ENCODE measurements at regions not wholly inside any gene's neighbourhood (a gene's known extent, or its start where the extent isn't known, plus 50 kb on each side); places are given as distances from the start of the nearest gene placed in this dataset.

DNA sequence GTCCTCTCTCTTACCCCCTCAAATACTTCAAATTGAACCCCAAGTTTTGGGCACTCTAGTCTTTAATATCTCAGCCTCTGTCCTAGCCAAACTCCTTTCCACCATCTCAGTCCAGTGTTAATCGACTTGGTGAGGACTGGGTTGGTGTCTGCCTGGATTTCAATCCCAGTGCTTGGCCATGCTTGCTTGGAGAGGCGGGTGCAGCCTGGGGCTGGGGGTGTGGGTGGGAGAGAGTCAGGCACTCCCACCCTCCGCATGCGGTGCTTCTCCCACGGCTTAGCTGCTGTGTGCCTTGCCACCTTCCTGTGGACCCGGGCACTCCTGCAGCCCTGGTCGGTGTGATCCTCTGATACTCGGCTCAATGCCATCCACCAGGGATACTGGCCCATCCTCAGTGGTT is 220.8 kb upstream of the HDAC4 start:
- Histone ChIP-seq H3K4me3 (no peak overlapping the region), H3K4me1 (replicated peaks) (no peaks in the 10 kb centered on the region), H3K27me3 (replicated peaks; ENCODE audit: insufficient read depth) (no peaks in the 10 kb centered on the region), H3K9me3 (no peaks in the 10 kb centered on the region), H3K36me3 (no peaks in the 10 kb centered on the region), H3K27ac (no peak overlapping the region)
- WGBS = 88% methylated on average over 8 of the region's 8 CpGs
- no peak for DNase-seq (ENCODE audit: low spot score)
- intact Hi-C loops (cut with DNase I) = no loop called here
- TF ChIP-seq, protein P1, sequence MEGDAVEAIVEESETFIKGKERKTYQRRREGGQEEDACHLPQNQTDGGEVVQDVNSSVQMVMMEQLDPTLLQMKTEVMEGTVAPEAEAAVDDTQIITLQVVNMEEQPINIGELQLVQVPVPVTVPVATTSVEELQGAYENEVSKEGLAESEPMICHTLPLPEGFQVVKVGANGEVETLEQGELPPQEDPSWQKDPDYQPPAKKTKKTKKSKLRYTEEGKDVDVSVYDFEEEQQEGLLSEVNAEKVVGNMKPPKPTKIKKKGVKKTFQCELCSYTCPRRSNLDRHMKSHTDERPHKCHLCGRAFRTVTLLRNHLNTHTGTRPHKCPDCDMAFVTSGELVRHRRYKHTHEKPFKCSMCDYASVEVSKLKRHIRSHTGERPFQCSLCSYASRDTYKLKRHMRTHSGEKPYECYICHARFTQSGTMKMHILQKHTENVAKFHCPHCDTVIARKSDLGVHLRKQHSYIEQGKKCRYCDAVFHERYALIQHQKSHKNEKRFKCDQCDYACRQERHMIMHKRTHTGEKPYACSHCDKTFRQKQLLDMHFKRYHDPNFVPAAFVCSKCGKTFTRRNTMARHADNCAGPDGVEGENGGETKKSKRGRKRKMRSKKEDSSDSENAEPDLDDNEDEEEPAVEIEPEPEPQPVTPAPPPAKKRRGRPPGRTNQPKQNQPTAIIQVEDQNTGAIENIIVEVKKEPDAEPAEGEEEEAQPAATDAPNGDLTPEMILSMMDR (IDR thresholded peaks at IDR 0.05) = no peak
- TF ChIP-seq POLR2A (IDR thresholded peaks at IDR 0.05) (no peak), POLR2AphosphoS5 (IDR thresholded peaks at IDR 0.05) (no peak)

DNA sequence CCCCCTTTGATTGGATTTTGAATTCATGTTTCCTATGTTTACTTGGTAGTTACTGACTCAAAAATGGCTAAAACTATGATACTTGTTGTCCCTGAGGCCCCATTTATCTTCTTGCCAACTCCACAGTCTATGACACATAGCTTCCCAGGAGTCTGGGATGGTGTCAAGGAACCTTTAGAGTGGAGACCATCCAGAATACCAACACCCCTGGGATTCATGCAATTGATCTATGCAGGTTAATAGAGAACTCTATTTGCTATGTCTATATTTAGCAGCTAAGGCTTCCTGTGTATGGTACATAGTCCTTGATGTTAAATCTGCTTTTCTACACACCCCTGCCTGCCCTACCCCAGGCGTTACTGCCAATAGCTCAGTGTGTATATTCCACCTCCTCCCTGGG is 218.5 kb upstream of the HDAC4 start:
- H3K4me3 ChIP-seq = no peak overlapping the region
- no peak for DNase-seq (ENCODE audit: low spot score)
- intact Hi-C loops (cut with DNase I) = no loop called here

DNA sequence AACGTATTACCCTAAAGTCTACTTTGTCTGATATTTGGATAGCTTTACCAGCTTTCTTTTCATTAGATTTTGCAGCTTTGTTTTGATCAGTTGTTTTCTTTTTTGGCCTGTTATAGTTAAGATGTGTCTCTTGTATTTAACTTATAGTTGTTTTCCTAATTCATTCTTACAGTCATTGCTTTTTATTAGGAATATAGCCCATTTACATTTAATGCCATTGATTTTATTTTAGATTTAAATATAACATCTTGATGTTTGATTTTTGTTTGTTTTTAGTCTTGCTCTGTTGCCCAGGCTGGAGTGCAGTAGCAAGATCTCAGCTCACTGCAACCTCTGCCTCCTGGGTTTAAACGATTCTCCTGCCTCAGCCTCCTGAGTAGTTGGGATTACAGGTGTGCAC is 215.9 kb upstream of the HDAC4 start:
- Histone ChIP-seq H3K9me3 (no peaks in the 10 kb centered on the region), H3K27ac (no peak overlapping the region), H3K4me1 (replicated peaks) (no peaks in the 10 kb centered on the region), H3K27me3 (replicated peaks; ENCODE audit: insufficient read depth) (no peaks in the 10 kb centered on the region), H3K36me3 (no peaks in the 10 kb centered on the region), H3K4me3 (no peak overlapping the region)
- DNase-seq (ENCODE audit: low spot score) = no peak
- TF ChIP-seq, protein P1 (IDR thresholded peaks at IDR 0.05) = no peak
- TF ChIP-seq POLR2AphosphoS5 (IDR thresholded peaks at IDR 0.05) = no peak
- TF ChIP-seq POLR2A (IDR thresholded peaks at IDR 0.05) = no peak
- intact Hi-C loops (cut with DNase I) = no loop called here
- 71% methylated on average over 2 of the region's 2 CpGs for WGBS

More for the DNA sequence above, 218.5 kb upstream of the HDAC4 start:
- no peaks in the 10 kb centered on the region for H3K4me1 ChIP-seq (replicated peaks)
- H3K36me3 ChIP-seq = no peaks in the 10 kb centered on the region
- 91% methylated on average over 1 of the region's 1 CpG for WGBS
- no peaks in the 10 kb centered on the region for H3K27me3 ChIP-seq (replicated peaks; ENCODE audit: insufficient read depth)
- H3K27ac ChIP-seq = no peak overlapping the region
- TF ChIP-seq POLR2AphosphoS5 (IDR thresholded peaks at IDR 0.05) = no peak
- no peak for TF ChIP-seq POLR2A (IDR thresholded peaks at IDR 0.05)
- TF ChIP-seq, protein P1 (IDR thresholded peaks at IDR 0.05) = no peak
- H3K9me3 ChIP-seq = no peaks in the 10 kb centered on the region

DNA sequence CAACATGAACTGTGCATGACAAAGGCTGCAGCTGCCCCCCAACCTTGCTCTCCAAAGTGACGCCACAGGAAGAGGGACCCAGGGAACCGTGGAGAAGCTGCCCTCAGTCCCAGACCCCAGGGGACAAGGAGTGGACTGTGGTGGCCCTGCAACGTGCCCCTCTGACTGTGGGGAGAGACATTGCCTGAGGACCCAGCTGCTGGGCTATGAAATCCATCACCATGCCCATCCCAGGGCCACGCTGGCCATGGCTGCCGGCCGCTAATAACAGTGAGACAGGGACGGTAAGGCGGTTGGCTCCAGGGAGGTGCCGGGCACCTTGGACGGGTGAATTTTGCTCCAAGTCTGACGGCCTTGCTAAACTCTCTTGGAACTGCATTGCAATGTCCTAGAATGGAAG is 211.3 kb upstream of the HDAC4 start:
- no peaks in the 10 kb centered on the region for H3K9me3 ChIP-seq
- no peaks in the 10 kb centered on the region for H3K36me3 ChIP-seq
- TF ChIP-seq, protein P1 (IDR thresholded peaks at IDR 0.05) = no peak
- TF ChIP-seq POLR2A (IDR thresholded peaks at IDR 0.05) = no peak
- TF ChIP-seq POLR2AphosphoS5 (IDR thresholded peaks at IDR 0.05) = no peak
- no peak for DNase-seq (ENCODE audit: low spot score)
- 88% methylated on average over 11 of the region's 11 CpGs for WGBS
- H3K27me3 ChIP-seq (replicated peaks; ENCODE audit: insufficient read depth) = no peaks in the 10 kb centered on the region
- intact Hi-C loops (cut with DNase I) = no loop called here
- no peaks in the 10 kb centered on the region for H3K4me1 ChIP-seq (replicated peaks)
- H3K4me3 ChIP-seq = no peak overlapping the region
- H3K27ac ChIP-seq = no peak overlapping the region

DNA sequence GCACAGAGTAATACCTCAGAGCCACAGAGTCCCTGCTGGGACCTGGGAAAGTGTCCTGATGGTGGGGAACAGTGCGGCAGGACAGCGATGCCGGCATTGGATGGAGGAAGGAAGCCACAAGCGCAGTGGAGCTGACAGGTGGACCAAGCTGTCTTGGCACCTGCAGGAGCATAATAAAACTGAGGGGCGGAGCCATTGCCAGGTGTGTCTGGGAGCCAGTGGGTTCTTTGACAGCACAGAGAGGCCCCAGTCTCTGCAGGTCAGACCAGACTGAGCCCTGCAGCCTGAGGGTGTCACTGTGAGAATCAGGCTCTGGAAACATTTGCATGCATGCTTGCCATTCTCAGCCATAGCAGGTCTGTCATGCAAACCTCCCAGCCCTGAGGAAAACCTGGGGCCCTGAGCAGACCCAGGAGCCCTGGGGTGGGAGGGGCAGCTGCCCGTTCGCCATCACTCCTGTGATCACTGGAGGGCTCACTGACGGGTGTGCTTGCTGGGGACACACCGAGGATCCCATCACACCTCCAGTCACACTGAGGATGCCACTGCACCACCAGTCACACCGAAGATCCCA is 210.5 kb upstream of the HDAC4 start:
- no peak overlapping the region for H3K27ac ChIP-seq
- 91% methylated on average over 9 of the region's 10 CpGs for WGBS
- H3K4me1 ChIP-seq (replicated peaks) = no peaks in the 10 kb centered on the region
- H3K9me3 ChIP-seq = no peaks in the 10 kb centered on the region
- H3K27me3 ChIP-seq (replicated peaks; ENCODE audit: insufficient read depth) = no peaks in the 10 kb centered on the region
- no peaks in the 10 kb centered on the region for H3K36me3 ChIP-seq
- H3K4me3 ChIP-seq = no peak overlapping the region
- no peak for DNase-seq (ENCODE audit: low spot score)
- intact Hi-C loops (cut with DNase I) = no loop called here
- TF ChIP-seq POLR2A (IDR thresholded peaks at IDR 0.05) (no peak), POLR2AphosphoS5 (IDR thresholded peaks at IDR 0.05) (no peak)
- TF ChIP-seq, protein P1 (IDR thresholded peaks at IDR 0.05) = no peak
